ENCODE measurements at regions not wholly inside any gene's neighbourhood (a gene's known extent, or its start where the extent isn't known, plus 50 kb on each side); places are given as distances from the start of the nearest gene placed in this dataset.

- H3K4me3 ChIP-seq (ENCODE audit: low read depth, low read length) = no peak overlapping the region
- TF ChIP-seq CTCF (IDR thresholded peaks at IDR 0.05; ENCODE audit: insufficient read depth, low read length, missing control alignments) = no peak
- no peak for DNase-seq (ENCODE audit: low read depth, low spot score)
- ChIA-PET POLR2A (no interaction called here), CTCF (no interaction called here)
These were observed 97.2 kb downstream of the TDRD15 start for GRCh38 chr2:21220930-21221329.

DNA sequence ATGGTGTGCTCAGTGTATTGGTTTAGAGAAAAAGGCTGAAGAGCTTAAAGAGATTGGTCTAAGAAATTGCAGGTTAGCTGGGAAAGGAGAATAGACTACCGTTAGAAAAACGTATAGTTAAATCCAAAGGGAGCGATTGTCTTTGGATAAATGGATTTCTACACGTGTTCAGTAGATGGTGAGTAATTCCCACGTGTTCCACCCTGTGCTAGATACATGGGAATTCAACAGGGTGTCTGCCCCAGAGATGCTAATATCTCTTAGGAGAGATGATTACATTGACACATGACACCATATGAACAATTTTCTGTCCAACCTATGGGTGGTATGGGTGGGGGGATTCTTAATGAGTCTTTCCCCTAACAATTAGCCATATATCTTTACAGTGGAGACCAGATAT lies 99.8 kb downstream of the TDRD15 start:
- DNase-seq (ENCODE audit: low read depth, low spot score) = no peak
- TF ChIP-seq CTCF (IDR thresholded peaks at IDR 0.05; ENCODE audit: insufficient read depth, low read length, missing control alignments) = no peak
- ChIA-PET CTCF (no interaction called here), POLR2A (no interaction called here)
- no peak overlapping the region for H3K4me3 ChIP-seq (ENCODE audit: low read depth, low read length)

DNA sequence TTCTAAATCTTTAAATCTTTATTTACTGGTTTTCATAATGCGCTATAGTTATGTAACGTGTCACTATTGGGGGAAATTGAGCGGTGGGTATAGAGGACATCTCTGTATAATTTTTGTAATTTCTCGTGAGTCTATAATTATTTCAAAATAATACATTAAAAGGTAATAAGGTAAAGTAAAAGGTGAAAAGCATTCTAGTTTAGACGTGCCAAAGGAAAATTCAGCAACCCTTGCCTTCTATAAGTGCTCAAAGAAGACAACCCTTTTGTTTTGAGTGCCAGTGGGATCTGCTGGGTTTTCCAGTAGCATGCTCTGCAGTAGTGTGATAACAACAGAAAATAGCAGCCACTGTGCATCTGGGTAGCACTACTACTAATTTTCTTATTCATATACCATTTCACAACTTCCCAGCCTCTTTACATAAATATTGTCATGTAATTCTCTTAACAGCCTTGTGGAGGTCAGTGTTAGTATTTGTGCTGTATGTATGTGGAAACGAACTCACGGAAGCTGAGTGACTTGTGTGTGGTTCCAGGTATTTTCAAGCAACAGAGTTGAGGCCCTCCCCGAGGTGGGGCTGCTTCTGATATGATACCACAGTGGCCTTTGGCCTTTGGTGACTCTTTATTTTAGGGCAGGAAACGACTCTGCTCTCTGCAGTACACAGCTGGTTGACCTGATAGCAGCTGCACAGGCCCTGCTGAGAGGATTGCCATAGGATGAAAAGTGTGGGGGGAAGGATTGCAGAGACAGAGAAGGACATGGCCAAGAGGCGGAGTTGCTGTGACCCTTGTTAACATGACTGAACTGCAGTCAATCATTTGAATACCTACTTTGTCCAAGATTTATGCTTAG lies 104.5 kb downstream of the TDRD15 start:
- no peak for TF ChIP-seq CTCF (IDR thresholded peaks at IDR 0.05; ENCODE audit: insufficient read depth, low read length, missing control alignments)
- H3K4me3 ChIP-seq (ENCODE audit: low read depth, low read length) = no peak overlapping the region
- ChIA-PET CTCF (no interaction called here), POLR2A (no interaction called here)
- no peak for DNase-seq (ENCODE audit: low read depth, low spot score)

- H3K4me3 ChIP-seq (ENCODE audit: low read depth, low read length) = no peak overlapping the region
- no peak for DNase-seq (ENCODE audit: low read depth, low spot score)
- TF ChIP-seq CTCF (IDR thresholded peaks at IDR 0.05; ENCODE audit: insufficient read depth, low read length, missing control alignments) = no peak
- ChIA-PET POLR2A (no interaction called here), CTCF (no interaction called here)
These were observed 105.5 kb downstream of the TDRD15 start for GRCh38 chr2:21229302-21229701.

DNA sequence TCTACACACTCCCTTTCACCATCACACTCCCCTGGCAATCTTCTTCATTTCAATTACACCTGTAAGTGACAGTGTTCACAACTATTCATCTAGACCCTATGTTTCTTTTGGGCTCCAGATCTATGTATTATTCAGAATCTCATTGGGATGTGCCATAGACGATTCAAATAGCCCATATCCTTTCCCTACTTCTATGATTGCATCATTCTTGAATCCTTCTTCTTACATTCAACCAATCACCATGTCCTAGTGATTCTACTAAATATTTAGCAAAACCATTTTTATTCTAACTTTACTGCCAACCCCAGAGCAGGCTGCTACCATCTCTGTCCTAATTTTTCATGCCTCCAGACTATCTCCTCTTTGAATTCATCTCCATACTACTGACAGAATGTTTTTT lies 106.4 kb downstream of the TDRD15 start:
- POLR2A ChIA-PET = no interaction called here
- no peak for DNase-seq (ENCODE audit: low read depth, low spot score)
- CTCF ChIA-PET = no interaction called here
- H3K4me3 ChIP-seq (ENCODE audit: low read depth, low read length) = no peak overlapping the region
- TF ChIP-seq CTCF (IDR thresholded peaks at IDR 0.05; ENCODE audit: insufficient read depth, low read length, missing control alignments) = no peak

GRCh38 chr2:21231985-21232384 lies 108.2 kb downstream of the TDRD15 start:
- H3K4me3 ChIP-seq (ENCODE audit: low read depth, low read length) = no peak overlapping the region
- DNase-seq (ENCODE audit: low read depth, low spot score) = no peak
- ChIA-PET CTCF (no interaction called here), POLR2A (no interaction called here)
- no peak for TF ChIP-seq CTCF (IDR thresholded peaks at IDR 0.05; ENCODE audit: insufficient read depth, low read length, missing control alignments)

Data from AG04449 (cell line).